Pancreas (tissue), 10 donors: ENCODE measurements at regions not wholly inside any gene's neighbourhood (a gene's known extent, or its start where the extent isn't known, plus 50 kb on each side); places are given as distances from the start of the nearest gene placed in this dataset.

Source experiments
- ATAC-seq, 4 donors: fragments of 200-7000 bp; cut with Tn5 transposase; one replicate each; pipeline versions ENCODE4 v1.8.0 to v1.9.1; 2020; ENCODE audit warnings: mild to moderate bottlenecking in 4 of 4, moderate library complexity in 4 of 4
- DNase-seq, 6 donors: peaks; one replicate each; pipeline ENCODE4 v3.0.0-alpha.2; 2020
- FAIRE-seq: peaks from 2 replicates; lab custom pipeline; 2012; peaks lifted over from hg19 to GRCh38; lab: Jason Lieb, UNC
- H3K27ac ChIP-seq, 4 donors: fragments of 200-600 bp; sonication (generic); 1 replicate in 3 of 4; 2 replicates in 1 of 4; pipeline versions ENCODE4 v1.5.0 to v1.8.0; 2020
- H3K27me3 ChIP-seq, 4 donors: fragments of 200-600 bp; one replicate each; pipeline ENCODE4 v1.8.0; 2021
- H3K36me3 ChIP-seq, 3 donors: fragments of 200-600 bp; sonication (generic) in 1 of 3; one replicate each; pipeline versions ENCODE4 v1.5.0 to v1.8.0; 2020 to 2021
- H3K4me1 ChIP-seq, 3 donors: fragments of 200-600 bp; one replicate each; pipeline ENCODE4 v1.8.0; 2021
- H3K4me3 ChIP-seq, 4 donors: fragments of 200-600 bp; sonication (generic) in 2 of 4; one replicate each; pipeline versions ENCODE4 v1.5.0 to v1.8.0; 2020 to 2021
- H3K9me3 ChIP-seq, 4 donors: fragments of 200-600 bp; one replicate each; pipeline ENCODE4 v1.8.0; 2021
- WGBS, 2 donors: extraction: QIAGEN DNeasy Blood & Tissue Kit; methylation state at CpG; one replicate each; pipeline ENCODE4 v1.1.7; 2013; 5-methylcytosine and 5-hydroxymethylcytosine counted together
- intact Hi-C, 3 donors: fragments of 100-400 bp; cut with DNase I; formaldehyde crosslinking; loops; one replicate each; pipeline versions ENCODE4 v1.11.1 to v1.14.2; 2022
- TF ChIP-seq, protein P1 (sequence below), 4 donors: fragments of 200-600 bp; sonication (generic) in 3 of 4; IDR thresholded peaks; one replicate each; pipeline versions ENCODE4 v1.5.0 to v1.8.0; 2021; ENCODE audit warnings: antibody characterized with exemption in 4 of 4
- donor health status: healthy with polysubstance abuse.
- donor health status: DM: no; HTN: no; CAD: no; lungs with moderate emphysema.
- donor health status: DM: no; HTN: no; CAD: no.
- donor health status: control.
- donor health status: control.
- donor health status: Bipolar disorder and iron deficiency.
- donor health status: DM: yes; HTN: yes; CAD: no.
- donor health status: DM: no; HTN: no; CAD: no.
- donor health status: DM: no; HTN: no; CAD: no.
- donor health status: DM: yes; HTN: yes; CAD: no.

DNA sequence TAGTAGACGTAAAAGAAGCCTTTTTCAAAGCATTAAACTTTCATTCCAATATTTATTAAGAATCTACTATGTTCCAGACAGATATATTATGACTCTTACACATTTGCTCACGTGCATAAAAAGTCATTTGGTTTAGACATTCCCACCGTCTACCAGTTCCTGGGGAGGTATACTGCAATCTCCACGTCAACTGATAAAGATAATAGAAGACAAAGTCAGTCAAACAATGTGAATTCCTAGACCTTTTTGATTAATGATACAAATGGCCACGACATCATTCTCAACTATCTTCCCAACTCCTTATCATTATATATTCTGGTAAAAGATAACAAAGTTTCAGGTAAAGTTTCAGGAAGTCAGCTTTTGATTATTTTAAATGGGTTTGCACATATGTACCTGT is 69.0 kb downstream of the SIPA1L2 start:
- Histone ChIP-seq H3K27me3 (no peaks in the 10 kb centered on the region), H3K4me1 (no peaks in the 10 kb centered on the region), H3K9me3 (no peaks in the 10 kb centered on the region), H3K36me3 (no peaks in the 10 kb centered on the region), H3K4me3 (no peak overlapping the region), H3K27ac (no peak overlapping the region)
- no peak for DNase-seq
- TF ChIP-seq, protein P1, sequence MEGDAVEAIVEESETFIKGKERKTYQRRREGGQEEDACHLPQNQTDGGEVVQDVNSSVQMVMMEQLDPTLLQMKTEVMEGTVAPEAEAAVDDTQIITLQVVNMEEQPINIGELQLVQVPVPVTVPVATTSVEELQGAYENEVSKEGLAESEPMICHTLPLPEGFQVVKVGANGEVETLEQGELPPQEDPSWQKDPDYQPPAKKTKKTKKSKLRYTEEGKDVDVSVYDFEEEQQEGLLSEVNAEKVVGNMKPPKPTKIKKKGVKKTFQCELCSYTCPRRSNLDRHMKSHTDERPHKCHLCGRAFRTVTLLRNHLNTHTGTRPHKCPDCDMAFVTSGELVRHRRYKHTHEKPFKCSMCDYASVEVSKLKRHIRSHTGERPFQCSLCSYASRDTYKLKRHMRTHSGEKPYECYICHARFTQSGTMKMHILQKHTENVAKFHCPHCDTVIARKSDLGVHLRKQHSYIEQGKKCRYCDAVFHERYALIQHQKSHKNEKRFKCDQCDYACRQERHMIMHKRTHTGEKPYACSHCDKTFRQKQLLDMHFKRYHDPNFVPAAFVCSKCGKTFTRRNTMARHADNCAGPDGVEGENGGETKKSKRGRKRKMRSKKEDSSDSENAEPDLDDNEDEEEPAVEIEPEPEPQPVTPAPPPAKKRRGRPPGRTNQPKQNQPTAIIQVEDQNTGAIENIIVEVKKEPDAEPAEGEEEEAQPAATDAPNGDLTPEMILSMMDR (IDR thresholded peaks at IDR 0.05) = no peak
- WGBS, 2 donors = 75 to 84% methylated on average over 5 of the region's 5 CpGs
- intact Hi-C loops = no loop called here
- ATAC-seq = no peak
- FAIRE-seq = no peak

DNA sequence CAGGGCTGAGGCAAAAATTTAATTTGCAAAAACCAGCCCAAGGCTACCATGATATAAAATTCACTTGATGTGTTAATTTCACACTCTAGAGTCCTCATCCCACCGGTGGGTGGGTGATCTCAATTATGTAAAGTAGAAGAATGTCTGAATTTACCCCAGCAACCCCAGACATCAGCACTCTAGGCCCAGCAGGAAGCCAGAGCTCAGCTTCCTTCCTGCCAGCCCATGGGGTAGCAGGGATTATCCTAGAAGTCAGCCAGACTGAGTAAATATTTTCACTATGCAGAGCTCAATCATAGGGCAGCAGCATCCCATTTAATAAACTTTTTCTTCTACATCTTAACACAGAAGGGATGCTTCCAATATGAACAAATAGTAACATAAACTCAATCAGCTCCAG is 71.0 kb downstream of the SIPA1L2 start:
- Histone ChIP-seq H3K36me3 (no peaks in the 10 kb centered on the region), H3K9me3 (no peaks in the 10 kb centered on the region), H3K4me1 (peaks cover 0 to 7% (median 0%) of the 10 kb centered on the region in 3 donors), H3K27ac (no peak overlapping the region), H3K4me3 (no peak overlapping the region), H3K27me3 (no peaks in the 10 kb centered on the region)
- WGBS, 2 donors = 26 to 39% methylated on average over 1 of the region's 1 CpG
- intact Hi-C loops = no loop called here
- FAIRE-seq (no peak), ATAC-seq (no peak), DNase-seq (no peak)
- TF ChIP-seq, protein P1 (IDR thresholded peaks at IDR 0.05) = no peak

DNA sequence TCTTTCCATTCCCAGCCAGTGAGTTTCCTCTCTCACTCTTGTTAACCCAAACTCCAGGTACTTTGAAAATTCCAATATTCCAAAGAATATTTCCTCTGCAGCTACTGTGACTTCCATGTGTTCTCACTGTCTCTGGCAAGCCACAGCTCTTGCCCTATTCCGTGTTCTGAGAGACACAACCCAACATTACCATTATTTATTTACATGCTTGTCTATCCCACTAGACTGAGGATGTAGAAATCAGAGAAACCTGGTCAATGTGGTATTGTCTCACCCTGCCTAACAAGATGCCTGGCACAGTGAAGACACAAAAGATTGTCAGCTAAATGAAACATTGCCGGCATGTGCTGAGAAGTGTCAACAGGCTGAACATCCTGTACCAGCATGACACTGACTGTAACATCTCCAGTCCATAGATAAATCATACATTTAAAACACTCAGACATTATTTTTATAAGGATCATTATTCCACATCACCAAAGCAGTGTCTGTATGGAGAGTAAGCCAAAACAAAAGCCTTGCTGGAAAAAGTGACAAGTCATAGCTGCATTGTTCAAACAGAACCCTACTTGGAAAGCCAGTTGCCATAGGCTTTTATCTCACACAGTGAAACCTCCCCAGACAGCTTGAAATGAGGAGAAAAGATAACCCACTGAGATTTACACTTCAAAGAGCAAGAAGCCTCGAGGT is 72.3 kb downstream of the SIPA1L2 start:
- Histone ChIP-seq H3K4me3 (no peak overlapping the region), H3K27me3 (no peaks in the 10 kb centered on the region), H3K27ac (no peak overlapping the region), H3K9me3 (no peaks in the 10 kb centered on the region), H3K4me1 (peaks cover 0 to 14% (median 0%) of the 10 kb centered on the region in 3 donors), H3K36me3 (no peaks in the 10 kb centered on the region)
- FAIRE-seq (no peak), DNase-seq (no peak), ATAC-seq (peak in 1 of 4 donors; percentile 44)
- intact Hi-C loops = no loop called here
- TF ChIP-seq, protein P1 (IDR thresholded peaks at IDR 0.05) = no peak
- 81 to 82% methylated on average over 3 of the region's 3 CpGs for WGBS, 2 donors

DNA sequence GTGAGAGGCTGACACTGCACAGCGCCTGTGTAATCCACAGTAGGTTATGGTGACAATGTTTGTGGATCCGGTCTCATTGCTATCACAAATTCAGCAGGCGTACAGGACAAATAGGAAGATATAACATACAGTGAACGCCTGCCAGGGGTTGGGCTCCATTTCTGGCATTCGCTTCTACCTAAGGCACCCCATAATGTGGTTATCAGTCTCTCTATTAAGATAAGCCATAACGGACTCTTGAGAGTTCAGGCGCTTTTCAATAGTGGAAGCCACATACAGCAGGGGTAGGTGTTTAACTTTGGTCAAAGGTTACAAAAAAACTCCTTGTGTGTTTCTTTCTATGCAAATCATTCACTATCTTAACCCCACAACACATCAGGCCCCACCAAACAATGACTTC is 72.8 kb downstream of the SIPA1L2 start:
- intact Hi-C loops = no loop called here
- ATAC-seq (no peak), DNase-seq (no peak), FAIRE-seq (no peak)
- Histone ChIP-seq H3K9me3 (no peaks in the 10 kb centered on the region), H3K27ac (no peak overlapping the region), H3K4me1 (peaks cover 0 to 14% (median 0%) of the 10 kb centered on the region in 3 donors), H3K36me3 (no peaks in the 10 kb centered on the region), H3K4me3 (no peak overlapping the region), H3K27me3 (no peaks in the 10 kb centered on the region)
- WGBS, 2 donors = 66 to 73% methylated on average over 7 of the region's 7 CpGs
- TF ChIP-seq, protein P1 (IDR thresholded peaks at IDR 0.05) = no peak

DNA sequence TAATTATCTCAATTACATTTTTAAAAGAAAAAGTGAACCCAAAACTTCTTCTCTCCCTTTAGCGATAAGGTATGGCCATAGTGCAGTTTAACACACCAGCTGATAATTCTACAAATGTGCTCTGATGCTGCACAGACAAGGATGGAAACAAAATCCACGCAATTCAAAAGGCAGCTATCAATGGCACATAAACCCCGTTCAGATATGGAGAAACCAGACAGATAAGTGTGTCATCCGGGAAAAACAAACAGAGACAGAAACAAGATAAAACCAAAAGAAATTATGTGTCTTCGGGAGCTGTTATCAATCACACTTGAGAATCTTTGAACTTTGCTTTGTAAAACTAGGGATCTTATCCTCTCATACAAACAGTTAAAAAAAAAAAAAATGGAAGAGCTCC is 73.6 kb downstream of the SIPA1L2 start:
- TF ChIP-seq, protein P1 (IDR thresholded peaks at IDR 0.05) = no peak
- peaks cover 0 to 14% (median 0%) of the 10 kb centered on the region in 3 donors for H3K4me1 ChIP-seq
- no peak for DNase-seq
- no peaks in the 10 kb centered on the region for H3K36me3 ChIP-seq
- no peaks in the 10 kb centered on the region for H3K9me3 ChIP-seq
- FAIRE-seq = no peak
- ATAC-seq = no peak
- no peak overlapping the region for H3K4me3 ChIP-seq
- intact Hi-C loops = no loop called here
- no peak overlapping the region for H3K27ac ChIP-seq
- 40 to 47% methylated on average over 5 of the region's 5 CpGs for WGBS, 2 donors
- no peaks in the 10 kb centered on the region for H3K27me3 ChIP-seq
